OCI-LY3 (cell line): ENCODE measurements at regions not wholly inside any gene's neighbourhood (a gene's known extent, or its start where the extent isn't known, plus 50 kb on each side); places are given as distances from the start of the nearest gene placed in this dataset.

Experiments used
- H2AFZ ChIP-seq: fragments of 200-600, 300-600 bp; shearing (Covaris generic); 2 replicates; pipeline ENCODE4 v1.6.0; 2014; ENCODE audit warnings: antibody characterized with exemption, low read depth, low read length
- H3K27ac ChIP-seq: fragments of 200-600, 300-600 bp; sonication (generic); 2 replicates; pipeline ENCODE4 v1.5.1; 2014; ENCODE audit warnings: mild to moderate bottlenecking, low read length, moderate library complexity, mixed read lengths
- H3K27me3 ChIP-seq: fragments of 200-600, 300-600 bp; sonication (generic); 2 replicates; pipeline ENCODE4 v1.6.1; 2014; ENCODE audit warnings: low read depth, low read length, mixed read lengths
- H3K36me3 ChIP-seq: fragments of 200-600, 300-600 bp; sonication (generic); replicated peaks from 2 replicates; pipeline ENCODE3; 2014; ENCODE audit warnings: low read depth, low read length, mixed read lengths
- H3K4me1 ChIP-seq: fragments of 300-600, 200-600 bp; sonication (generic); 2 replicates; pipeline ENCODE4 v1.6.1; 2014; ENCODE audit warnings: low read length, mixed read lengths
- H3K4me2 ChIP-seq: fragments of 200-600, 300-600 bp; sonication (generic); 2 replicates; pipeline ENCODE4 v1.6.1; 2014; ENCODE audit warnings: low read length, mixed read lengths
- H3K4me3 ChIP-seq: fragments of 300-600, 200-600 bp; sonication (generic); 2 replicates; pipeline ENCODE4 v1.5.1; 2014; ENCODE audit warnings: antibody characterized with exemption, mild to moderate bottlenecking, low read length, moderate library complexity
- H3K79me2 ChIP-seq: fragments of 300-600, 200-600 bp; shearing (Covaris generic); 2 replicates; pipeline ENCODE4 v1.6.1; 2014; ENCODE audit warnings: mild to moderate bottlenecking, low read length, mixed read lengths
- H3K9ac ChIP-seq: fragments of 300-600, 200-600 bp; shearing (Covaris generic); 2 replicates; pipeline ENCODE4 v1.6.0; 2014; ENCODE audit warnings: mild to moderate bottlenecking, low read length, moderate library complexity
- H3K9me3 ChIP-seq: fragments of 200-600, 300-600 bp; shearing (Covaris generic); 2 replicates; pipeline ENCODE4 v1.6.1; 2014; ENCODE audit warnings: low read length, mixed read lengths; ENCODE audit not compliant: insufficient read depth
- H4K20me1 ChIP-seq: fragments of 200-600, 300-600 bp; sonication (generic); 2 replicates; pipeline ENCODE4 v1.6.1; 2016; ENCODE audit warnings: low read length, mixed read lengths; ENCODE audit not compliant: insufficient read depth
- CTCF ChIP-seq: fragments of 200-600, 300-600 bp; sonication (generic); IDR thresholded peaks from 2 replicates; pipeline ENCODE4 v1.5.1; 2014; ENCODE audit warnings: antibody characterized with exemption, low read length, low read depth
- EZH2phosphoT487 ChIP-seq: fragments of 200-600 bp; shearing (Covaris generic); IDR thresholded peaks from 2 replicates; pipeline ENCODE4 v1.6.1; 2018; ENCODE audit warnings: antibody characterized with exemption, mixed run types, low read depth

- TF ChIP-seq CTCF (no peak), EZH2phosphoT487 (no peak)
- Histone ChIP-seq H3K27ac (no peak overlapping the region), H3K4me2 (no peak overlapping the region), H3K36me3 (no peaks in the 10 kb centered on the region), H3K27me3 (no peaks in the 10 kb centered on the region), H4K20me1 (no peaks in the 10 kb centered on the region), H3K4me3 (no peak overlapping the region), H3K79me2 (no peaks in the 10 kb centered on the region), H3K9me3 (no peaks in the 10 kb centered on the region), H3K9ac (no peak overlapping the region), H2AFZ (no peak overlapping the region), H3K4me1 (no peaks in the 10 kb centered on the region)
Measured at GRCh38 chr6:87897663-87898062, 150.0 kb upstream of the SPACA1 start.

GRCh38 chr6:87897013-87897412 is 150.6 kb upstream of the SPACA1 start:
- TF ChIP-seq CTCF (no peak), EZH2phosphoT487 (no peak)
- Histone ChIP-seq H3K4me2 (no peak overlapping the region), H3K36me3 (no peaks in the 10 kb centered on the region), H3K4me1 (no peaks in the 10 kb centered on the region), H2AFZ (no peak overlapping the region), H3K27ac (no peak overlapping the region), H3K9ac (no peak overlapping the region), H3K27me3 (no peaks in the 10 kb centered on the region), H3K4me3 (no peak overlapping the region), H3K9me3 (no peaks in the 10 kb centered on the region), H4K20me1 (no peaks in the 10 kb centered on the region), H3K79me2 (no peaks in the 10 kb centered on the region)

- Histone ChIP-seq H3K36me3 (no peaks in the 10 kb centered on the region), H3K79me2 (no peaks in the 10 kb centered on the region), H2AFZ (no peak overlapping the region), H3K4me1 (no peaks in the 10 kb centered on the region), H3K27me3 (no peaks in the 10 kb centered on the region), H3K4me2 (no peak overlapping the region), H3K9me3 (no peaks in the 10 kb centered on the region), H3K4me3 (no peak overlapping the region), H3K9ac (no peak overlapping the region), H3K27ac (no peak overlapping the region), H4K20me1 (no peaks in the 10 kb centered on the region)
- TF ChIP-seq CTCF (no peak), EZH2phosphoT487 (no peak)
Measured at GRCh38 chr6:87887266-87887665, 160.4 kb upstream of the SPACA1 start.

GRCh38 chr6:87884203-87884602 is 163.4 kb upstream of the SPACA1 start:
- Histone ChIP-seq H2AFZ (no peak overlapping the region), H3K9me3 (no peaks in the 10 kb centered on the region), H3K9ac (no peak overlapping the region), H3K27me3 (no peaks in the 10 kb centered on the region), H3K79me2 (no peaks in the 10 kb centered on the region), H4K20me1 (no peaks in the 10 kb centered on the region), H3K4me2 (no peak overlapping the region), H3K4me1 (no peaks in the 10 kb centered on the region), H3K27ac (no peak overlapping the region), H3K36me3 (no peaks in the 10 kb centered on the region), H3K4me3 (no peak overlapping the region)
- no peak for TF ChIP-seq CTCF
- TF ChIP-seq EZH2phosphoT487: no peak
